ENCODE measurements at regions not wholly inside any gene's neighbourhood (a gene's known extent, or its start where the extent isn't known, plus 50 kb on each side); places are given as distances from the start of the nearest gene placed in this dataset.

- Histone ChIP-seq H3K4me1 (ENCODE audit: control extremely low read depth in 1 of 4, control insufficient read depth in 4 of 4, insufficient read depth in 4 of 4, low read length in 3 of 4) (no peaks in the 10 kb centered on the region), H3K9me3 (ENCODE audit: control extremely low read depth in 1 of 5, control insufficient read depth in 4 of 5, insufficient read depth in 2 of 5, low read depth in 1 of 5, low read length in 4 of 5) (no peaks in the 10 kb centered on the region), H3K27ac (ENCODE audit: insufficient read depth in 1 of 2, low read depth in 1 of 2, low read length in 2 of 2, poor library complexity in 1 of 2, severe bottlenecking in 2 of 2) (no peak overlapping the region), H3K4me3 (ENCODE audit: control insufficient read depth in 1 of 7, extremely low read depth in 1 of 7, insufficient read depth in 4 of 7, low read depth in 2 of 7, low read length in 6 of 7) (no peak overlapping the region), H3K36me3 (ENCODE audit: control insufficient read depth in 4 of 4, insufficient read depth in 4 of 4, low read length in 3 of 4) (no peaks in the 10 kb centered on the region), H3K27me3 (replicated peaks in 2 of 5; ENCODE audit: control insufficient read depth in 4 of 5, insufficient read depth in 5 of 5, low read length in 4 of 5) (peaks cover 0 to 12% (median 5%) of the 10 kb centered on the region in 5 experiments)
- no peak for DNase-seq
- ChIA-PET POLR2A (no interaction called here), CTCF (no interaction called here)
- 100% methylated on average over 6 of the region's 9 CpGs for WGBS (ENCODE audit: insufficient coverage)
Observed at GRCh38 chr13:99665711-99666110, 164.4 kb downstream of the TM9SF2 start.

- ChIA-PET POLR2A (no interaction called here), CTCF (no interaction called here)
- H3K9me3 ChIP-seq (ENCODE audit: control extremely low read depth in 1 of 5, control insufficient read depth in 4 of 5, insufficient read depth in 2 of 5, low read depth in 1 of 5, low read length in 4 of 5), result no peaks in the 10 kb centered on the region
- no peak overlapping the region for H3K4me3 ChIP-seq (ENCODE audit: control insufficient read depth in 1 of 7, extremely low read depth in 1 of 7, insufficient read depth in 4 of 7, low read depth in 2 of 7, low read length in 6 of 7)
- no peak for DNase-seq
- peaks cover 0 to 12% (median 10%) of the 10 kb centered on the region in 5 experiments for H3K27me3 ChIP-seq (replicated peaks in 2 of 5; ENCODE audit: control insufficient read depth in 4 of 5, insufficient read depth in 5 of 5, low read length in 4 of 5)
- H3K36me3 ChIP-seq (ENCODE audit: control insufficient read depth in 4 of 4, insufficient read depth in 4 of 4, low read length in 3 of 4), result no peaks in the 10 kb centered on the region
- no peaks in the 10 kb centered on the region for H3K4me1 ChIP-seq (ENCODE audit: control extremely low read depth in 1 of 4, control insufficient read depth in 4 of 4, insufficient read depth in 4 of 4, low read length in 3 of 4)
- no peak overlapping the region for H3K27ac ChIP-seq (ENCODE audit: insufficient read depth in 1 of 2, low read depth in 1 of 2, low read length in 2 of 2, poor library complexity in 1 of 2, severe bottlenecking in 2 of 2)
- 89% methylated on average over 1 of the region's 2 CpGs for WGBS (ENCODE audit: insufficient coverage)
Observed at GRCh38 chr13:99663908-99664307, 162.6 kb downstream of the TM9SF2 start.

- POLR2A ChIA-PET, result no interaction called here
- H3K4me1 ChIP-seq (ENCODE audit: control extremely low read depth in 1 of 4, control insufficient read depth in 4 of 4, insufficient read depth in 4 of 4, low read length in 3 of 4), result peaks cover 1 to 4% (median 1%) of the 10 kb centered on the region in 4 experiments
- H3K36me3 ChIP-seq (ENCODE audit: control insufficient read depth in 4 of 4, insufficient read depth in 4 of 4, low read length in 3 of 4), result no peaks in the 10 kb centered on the region
- no peak overlapping the region for H3K27ac ChIP-seq (ENCODE audit: insufficient read depth in 1 of 2, low read depth in 1 of 2, low read length in 2 of 2, poor library complexity in 1 of 2, severe bottlenecking in 2 of 2)
- H3K9me3 ChIP-seq (ENCODE audit: control extremely low read depth in 1 of 5, control insufficient read depth in 4 of 5, insufficient read depth in 2 of 5, low read depth in 1 of 5, low read length in 4 of 5), result no peaks in the 10 kb centered on the region
- WGBS (ENCODE audit: insufficient coverage), result 98% methylated on average over 10 of the region's 10 CpGs
- no peak for DNase-seq
- H3K4me3 ChIP-seq (ENCODE audit: control insufficient read depth in 1 of 7, extremely low read depth in 1 of 7, insufficient read depth in 4 of 7, low read depth in 2 of 7, low read length in 6 of 7), result no peak overlapping the region
- H3K27me3 ChIP-seq (replicated peaks in 2 of 5; ENCODE audit: control insufficient read depth in 4 of 5, insufficient read depth in 5 of 5, low read length in 4 of 5), result peaks cover 0 to 13% (median 10%) of the 10 kb centered on the region in 5 experiments
- CTCF ChIA-PET, result interaction anchor here (1.2 kb wide), 1 partner anchor 23 kb away, joined by 3 read pairs; no protein-coding TSS in a partner anchor
Observed at GRCh38 chr13:99663185-99663825, 162.0 kb downstream of the TM9SF2 start.

- POLR2A ChIA-PET, result no interaction called here
- Histone ChIP-seq H3K27ac (ENCODE audit: insufficient read depth in 1 of 2, low read depth in 1 of 2, low read length in 2 of 2, poor library complexity in 1 of 2, severe bottlenecking in 2 of 2) (no peak overlapping the region), H3K4me3 (ENCODE audit: control insufficient read depth in 1 of 7, extremely low read depth in 1 of 7, insufficient read depth in 4 of 7, low read depth in 2 of 7, low read length in 6 of 7) (no peak overlapping the region), H3K9me3 (ENCODE audit: control extremely low read depth in 1 of 5, control insufficient read depth in 4 of 5, insufficient read depth in 2 of 5, low read depth in 1 of 5, low read length in 4 of 5) (no peaks in the 10 kb centered on the region), H3K36me3 (ENCODE audit: control insufficient read depth in 4 of 4, insufficient read depth in 4 of 4, low read length in 3 of 4) (no peaks in the 10 kb centered on the region), H3K4me1 (ENCODE audit: control extremely low read depth in 1 of 4, control insufficient read depth in 4 of 4, insufficient read depth in 4 of 4, low read length in 3 of 4) (peaks cover 4 to 8% (median 7%) of the 10 kb centered on the region in 4 experiments), H3K27me3 (replicated peaks in 2 of 5; ENCODE audit: control insufficient read depth in 4 of 5, insufficient read depth in 5 of 5, low read length in 4 of 5) (peaks cover 0 to 19% (median 10%) of the 10 kb centered on the region in 5 experiments)
- CTCF ChIA-PET, result interaction anchor here (1.2 kb wide), 1 partner anchor 23 kb away, joined by 3 read pairs; no protein-coding TSS in a partner anchor
- WGBS (ENCODE audit: insufficient coverage), result no CpG with 5 or more reads among the region's 3 CpGs
- DNase-seq, result no peak
Observed at GRCh38 chr13:99662678-99663077, 161.4 kb downstream of the TM9SF2 start.

- CTCF ChIA-PET, result interaction anchor here (0.9 to 1.2 kb wide), 2 partner anchors 24 to 253 kb away, joined by 3 read pairs; no protein-coding TSS in a partner anchor
- no peak overlapping the region for H3K4me3 ChIP-seq (ENCODE audit: control insufficient read depth in 1 of 7, extremely low read depth in 1 of 7, insufficient read depth in 4 of 7, low read depth in 2 of 7, low read length in 6 of 7)
Observed at GRCh38 chr13:99661791-99662190, 160.5 kb downstream of the TM9SF2 start.

GRCh38 chr13:99659866-99660554 lies 158.7 kb downstream of the TM9SF2 start:
- Histone ChIP-seq H3K27me3 (replicated peaks in 2 of 5; ENCODE audit: control insufficient read depth in 4 of 5, insufficient read depth in 5 of 5, low read length in 4 of 5) (peaks cover 9 to 28% (median 13%) of the 10 kb centered on the region in 5 experiments), H3K36me3 (ENCODE audit: control insufficient read depth in 4 of 4, insufficient read depth in 4 of 4, low read length in 3 of 4) (no peaks in the 10 kb centered on the region), H3K27ac (ENCODE audit: insufficient read depth in 1 of 2, low read depth in 1 of 2, low read length in 2 of 2, poor library complexity in 1 of 2, severe bottlenecking in 2 of 2) (no peak overlapping the region), H3K9me3 (ENCODE audit: control extremely low read depth in 1 of 5, control insufficient read depth in 4 of 5, insufficient read depth in 2 of 5, low read depth in 1 of 5, low read length in 4 of 5) (no peaks in the 10 kb centered on the region), H3K4me3 (ENCODE audit: control insufficient read depth in 1 of 7, extremely low read depth in 1 of 7, insufficient read depth in 4 of 7, low read depth in 2 of 7, low read length in 6 of 7) (no peak overlapping the region), H3K4me1 (ENCODE audit: control extremely low read depth in 1 of 4, control insufficient read depth in 4 of 4, insufficient read depth in 4 of 4, low read length in 3 of 4) (peaks cover 4 to 15% (median 12%) of the 10 kb centered on the region in 4 experiments)
- 92% methylated on average over 7 of the region's 11 CpGs for WGBS (ENCODE audit: insufficient coverage)
- POLR2A ChIA-PET, result no interaction called here
- CTCF ChIA-PET, result no interaction called here
- DNase-seq, result no peak

More at GRCh38 chr13:99661791-99662190, 160.5 kb downstream of the TM9SF2 start:
- H3K27me3 ChIP-seq (replicated peaks in 2 of 5; ENCODE audit: control insufficient read depth in 4 of 5, insufficient read depth in 5 of 5, low read length in 4 of 5), result peaks cover 8 to 28% (median 13%) of the 10 kb centered on the region in 5 experiments
- no peaks in the 10 kb centered on the region for H3K36me3 ChIP-seq (ENCODE audit: control insufficient read depth in 4 of 4, insufficient read depth in 4 of 4, low read length in 3 of 4)
- peaks cover 4 to 11% (median 9%) of the 10 kb centered on the region in 4 experiments for H3K4me1 ChIP-seq (ENCODE audit: control extremely low read depth in 1 of 4, control insufficient read depth in 4 of 4, insufficient read depth in 4 of 4, low read length in 3 of 4)
- POLR2A ChIA-PET, result no interaction called here
- H3K27ac ChIP-seq (ENCODE audit: insufficient read depth in 1 of 2, low read depth in 1 of 2, low read length in 2 of 2, poor library complexity in 1 of 2, severe bottlenecking in 2 of 2), result no peak overlapping the region
- DNase-seq, result no peak
- WGBS (ENCODE audit: insufficient coverage), result 100% methylated on average over 1 of the region's 3 CpGs
- H3K9me3 ChIP-seq (ENCODE audit: control extremely low read depth in 1 of 5, control insufficient read depth in 4 of 5, insufficient read depth in 2 of 5, low read depth in 1 of 5, low read length in 4 of 5), result no peaks in the 10 kb centered on the region

- Histone ChIP-seq H3K4me3 (ENCODE audit: control insufficient read depth in 1 of 7, extremely low read depth in 1 of 7, insufficient read depth in 4 of 7, low read depth in 2 of 7, low read length in 6 of 7) (no peak overlapping the region), H3K36me3 (ENCODE audit: control insufficient read depth in 4 of 4, insufficient read depth in 4 of 4, low read length in 3 of 4) (no peaks in the 10 kb centered on the region), H3K27ac (ENCODE audit: insufficient read depth in 1 of 2, low read depth in 1 of 2, low read length in 2 of 2, poor library complexity in 1 of 2, severe bottlenecking in 2 of 2) (no peak overlapping the region), H3K4me1 (ENCODE audit: control extremely low read depth in 1 of 4, control insufficient read depth in 4 of 4, insufficient read depth in 4 of 4, low read length in 3 of 4) (peaks cover 4 to 15% (median 12%) of the 10 kb centered on the region in 4 experiments), H3K9me3 (ENCODE audit: control extremely low read depth in 1 of 5, control insufficient read depth in 4 of 5, insufficient read depth in 2 of 5, low read depth in 1 of 5, low read length in 4 of 5) (no peaks in the 10 kb centered on the region), H3K27me3 (replicated peaks in 2 of 5; ENCODE audit: control insufficient read depth in 4 of 5, insufficient read depth in 5 of 5, low read length in 4 of 5) (peaks cover 9 to 28% (median 13%) of the 10 kb centered on the region in 5 experiments)
- WGBS (ENCODE audit: insufficient coverage), result 100% methylated on average over 2 of the region's 3 CpGs
- POLR2A ChIA-PET, result no interaction called here
- CTCF ChIA-PET, result interaction anchor here (1.1 to 1.4 kb wide), 3 partner anchors 308 to 855 kb away, joined by 3 to 4 read pairs (median 3); no protein-coding TSS in a partner anchor
- no peak for DNase-seq
Observed at GRCh38 chr13:99659226-99659625, 158.0 kb downstream of the TM9SF2 start.

Data from common myeloid progenitor, CD34-positive (primary cell).